Tibial nerve (tissue), 4 donors: ENCODE measurements at regions not wholly inside any gene's neighbourhood (a gene's known extent, or its start where the extent isn't known, plus 50 kb on each side); places are given as distances from the start of the nearest gene placed in this dataset.
"Not testable (repeated sequence)": the region's sequence is repeated elsewhere in the genome, so short reads cannot be mapped to it uniquely, and the experiment has no call there.

Source experiments
- DNase-seq, 2 donors: peaks; one replicate each; pipeline ENCODE4 v3.0.0-alpha.2; 2019; ENCODE audit warnings: low spot score in 2 of 2
- H3K27ac ChIP-seq, 4 donors: fragments of 200-600 bp; sonication (generic) in 3 of 4; one replicate each; pipeline ENCODE4 v1.5.1; 2017 to 2019; ENCODE audit warnings: mild to moderate bottlenecking in 1 of 4
- H3K27me3 ChIP-seq, 2 donors: fragments of 200-600 bp; sonication (generic) in 1 of 2; one replicate each; pipeline versions ENCODE4 v1.5.1 to v1.6.0; 2017 to 2019
- H3K36me3 ChIP-seq, 3 donors: fragments of 200-600 bp; sonication (generic); one replicate each; pipeline ENCODE4 v1.5.1; 2018 to 2019
- H3K4me1 ChIP-seq, 4 donors: fragments of 200-600 bp; sonication (generic) in 3 of 4; one replicate each; pipeline ENCODE4 v1.5.1; 2017 to 2019
- H3K4me3 ChIP-seq, 4 donors: fragments of 200-600 bp; sonication (generic) in 3 of 4; one replicate each; pipeline ENCODE4 v1.5.1; 2017 to 2019; ENCODE audit warnings: mild to moderate bottlenecking in 1 of 4, moderate library complexity in 1 of 4
- H3K9me3 ChIP-seq, 4 donors: fragments of 200-600 bp; sonication (generic) in 3 of 4; one replicate each; pipeline ENCODE4 v1.5.1; 2017 to 2019
- CTCF ChIP-seq, 5 experiments: fragments of 200-600 bp in 3 of 5; fragments of 450-650 bp in 2 of 5; sonication (generic) in 3 of 5; IDR thresholded peaks; one replicate each; pipeline ENCODE4 v1.5.1; 2016 to 2019; ENCODE audit warnings: antibody characterized with exemption in 5 of 5, mild to moderate bottlenecking in 3 of 5, moderate library complexity in 2 of 5
- EP300 ChIP-seq, 2 donors: sonication (generic); formaldehyde crosslinking; IDR thresholded peaks; one replicate each; pipeline ENCODE4 v1.6.1; 2017; ENCODE audit warnings: antibody characterized with exemption in 2 of 2, mild to moderate bottlenecking in 1 of 2
- POLR2A ChIP-seq, 2 donors: fragments of 450-650 bp; IDR thresholded peaks; one replicate each; pipeline ENCODE4 v1.6.1; 2017; ENCODE audit warnings: antibody characterized with exemption in 2 of 2, mild to moderate bottlenecking in 2 of 2, moderate library complexity in 2 of 2
- WGBS, 2 donors: methylation state at CpG; one replicate each; pipeline ENCODE4 v1.1.5; 2018; 5-methylcytosine and 5-hydroxymethylcytosine counted together

GRCh38 chr5:154653418-154653763, 101.8 kb upstream of the LARP1 start:
- no peaks in the 10 kb centered on the region for H3K9me3 ChIP-seq
- H3K27ac ChIP-seq, result peak overlapping the region in 1 of 4 donors; percentile 59
- H3K4me3 ChIP-seq, result no peak overlapping the region
- 71 to 90% methylated on average over 3 of the region's 3 CpGs for WGBS, 2 donors
- no peak for DNase-seq
- H3K4me1 ChIP-seq, result peaks cover 0 to 27% (median 9%) of the 10 kb centered on the region in 4 donors
- H3K36me3 ChIP-seq, result no peaks in the 10 kb centered on the region
- no peak for TF ChIP-seq EP300 (IDR thresholded peaks at IDR 0.05)
- TF ChIP-seq POLR2A (IDR thresholded peaks at IDR 0.05), result no peak
- no peak for TF ChIP-seq CTCF (IDR thresholded peaks at IDR 0.05)
- no peaks in the 10 kb centered on the region for H3K27me3 ChIP-seq

DNA sequence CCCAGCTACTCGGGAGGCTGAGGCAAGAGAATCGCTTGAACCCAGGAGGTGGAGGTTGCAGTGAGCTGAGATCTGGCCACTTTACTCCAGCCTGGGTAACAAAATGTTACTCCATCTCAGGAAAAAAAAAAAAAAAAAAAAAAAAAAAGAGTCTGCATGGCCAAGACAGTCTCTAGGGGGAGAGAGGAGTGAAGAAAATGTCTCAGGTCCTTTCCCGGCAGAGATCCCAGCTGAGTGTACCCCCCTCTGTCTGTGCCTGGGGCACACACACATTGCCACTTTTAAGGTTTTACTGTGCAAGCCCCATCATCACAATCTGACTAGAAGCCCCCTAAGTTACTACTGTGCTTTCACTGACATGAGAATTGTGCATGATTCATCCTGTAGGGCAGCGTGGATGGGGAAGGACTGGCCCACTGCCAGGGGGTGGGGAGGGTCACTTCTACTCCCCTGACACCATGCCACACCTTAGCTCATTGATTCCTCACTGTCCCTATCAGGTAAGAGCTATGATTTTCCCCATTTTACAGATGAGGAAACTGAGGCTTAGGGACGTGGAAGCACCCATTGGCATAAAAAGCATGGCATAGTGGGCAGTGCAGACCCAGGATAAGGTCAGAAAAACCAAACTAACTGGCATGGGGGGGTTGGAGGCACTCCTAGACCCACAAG, 102.3 kb upstream of the LARP1 start:
- Histone ChIP-seq H3K36me3 (no peaks in the 10 kb centered on the region), H3K4me3 (no peak overlapping the region), H3K27ac (no peak overlapping the region), H3K4me1 (peaks cover 0 to 28% (median 9%) of the 10 kb centered on the region in 4 donors), H3K27me3 (no peaks in the 10 kb centered on the region), H3K9me3 (no peaks in the 10 kb centered on the region)
- DNase-seq, result no peak
- WGBS, 2 donors, result 65 to 66% methylated on average over 5 of the region's 5 CpGs
- TF ChIP-seq POLR2A (IDR thresholded peaks at IDR 0.05) (no peak), CTCF (IDR thresholded peaks at IDR 0.05) (no peak)

DNA sequence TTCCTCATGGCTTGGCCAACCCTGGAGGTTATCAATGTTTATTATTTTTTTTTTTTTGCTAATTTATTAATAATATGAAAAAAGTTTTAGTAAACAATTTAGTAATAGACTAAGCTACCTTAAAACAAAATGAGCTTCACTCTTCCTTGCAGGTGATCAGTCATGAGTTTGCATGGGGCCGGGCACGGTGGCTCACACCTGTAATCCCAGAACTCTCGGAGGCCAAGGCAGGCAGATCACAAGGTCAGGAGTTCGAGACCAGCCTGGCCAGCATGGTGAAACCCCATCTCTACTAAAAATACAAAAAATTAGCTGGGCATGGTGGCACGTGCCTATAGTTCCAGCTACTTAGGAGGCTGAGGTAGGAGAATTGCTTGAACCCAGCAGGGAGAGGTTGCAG, 103.4 kb upstream of the LARP1 start:
- peaks cover 0 to 39% (median 16%) of the 10 kb centered on the region in 4 donors for H3K4me1 ChIP-seq
- 87% methylated on average over 5 of the region's 5 CpGs for WGBS, 2 donors
- not testable (repeated sequence) for H3K36me3 ChIP-seq, H3K27me3 ChIP-seq, H3K27ac ChIP-seq, H3K9me3 ChIP-seq, DNase-seq, H3K4me3 ChIP-seq

GRCh38 chr5:154648706-154649105, 106.5 kb upstream of the LARP1 start:
- H3K27ac ChIP-seq, result no peak overlapping the region
- H3K4me3 ChIP-seq, result no peak overlapping the region
- TF ChIP-seq POLR2A (IDR thresholded peaks at IDR 0.05) (no peak), CTCF (IDR thresholded peaks at IDR 0.05) (no peak), EP300 (IDR thresholded peaks at IDR 0.05) (no peak)
- peaks cover 0 to 4% of the 10 kb centered on the region in 2 donors for H3K27me3 ChIP-seq
- H3K9me3 ChIP-seq, result no peaks in the 10 kb centered on the region
- no peak for DNase-seq
- peaks cover 0 to 27% (median 9%) of the 10 kb centered on the region in 4 donors for H3K4me1 ChIP-seq
- 96% methylated on average over 9 of the region's 9 CpGs for WGBS, 2 donors
- H3K36me3 ChIP-seq, result no peaks in the 10 kb centered on the region

DNA sequence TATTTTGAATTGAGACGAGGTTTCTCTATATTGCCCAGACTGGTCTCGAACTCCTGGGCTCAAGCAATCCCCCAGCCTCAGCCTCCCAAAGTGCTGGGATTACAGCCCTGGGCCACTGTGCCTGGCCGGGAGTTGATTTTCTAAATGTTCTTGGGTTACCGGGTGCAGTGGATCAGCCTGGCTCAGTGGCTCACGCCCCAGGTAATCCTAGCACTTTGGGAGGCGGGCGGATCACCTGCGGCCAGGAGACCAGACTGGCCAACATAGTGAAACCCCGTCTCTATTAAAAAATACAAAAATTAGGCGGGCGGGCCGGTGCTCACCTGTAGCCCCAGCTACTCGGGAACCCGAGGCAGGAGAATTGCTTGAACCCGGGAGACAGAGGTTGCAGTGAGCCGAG, 106.9 kb upstream of the LARP1 start:
- Histone ChIP-seq H3K4me3 (no peak overlapping the region), H3K27me3 (peaks cover 0 to 4% of the 10 kb centered on the region in 2 donors), H3K4me1 (peaks cover 0 to 23% (median 7%) of the 10 kb centered on the region in 4 donors), H3K9me3 (no peaks in the 10 kb centered on the region), H3K27ac (no peak overlapping the region), H3K36me3 (no peaks in the 10 kb centered on the region)
- 93 to 94% methylated on average over 16 of the region's 16 CpGs for WGBS, 2 donors
- DNase-seq, result no peak
- TF ChIP-seq CTCF (IDR thresholded peaks at IDR 0.05) (no peak), EP300 (IDR thresholded peaks at IDR 0.05) (no peak), POLR2A (IDR thresholded peaks at IDR 0.05) (no peak)

DNA sequence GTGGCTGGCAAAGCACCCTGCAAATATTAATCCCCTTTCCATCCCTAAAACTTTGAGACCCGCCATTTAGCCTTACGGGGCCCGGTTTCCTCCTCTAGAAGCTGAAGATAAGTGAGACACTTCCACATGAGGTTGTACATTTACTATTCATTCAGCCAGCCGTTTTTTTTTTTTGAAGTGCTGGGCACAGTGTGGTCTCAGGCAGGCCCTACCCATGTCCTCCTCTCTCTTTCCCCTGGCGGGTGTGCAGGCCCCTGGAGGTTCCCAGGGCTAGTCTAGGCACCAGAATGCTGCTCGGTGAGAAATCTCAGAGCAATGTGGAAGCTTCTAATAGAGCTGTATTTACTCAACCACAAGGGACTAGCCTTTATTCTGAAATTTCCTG, 107.4 kb upstream of the LARP1 start:
- Histone ChIP-seq H3K36me3 (no peaks in the 10 kb centered on the region), H3K4me3 (peak overlapping the region in 2 of 4 donors; percentile 39 to 44), H3K27me3 (peaks cover 0 to 4% of the 10 kb centered on the region in 2 donors), H3K9me3 (no peaks in the 10 kb centered on the region), H3K27ac (peak overlapping the region in 1 of 4 donors; percentile 8), H3K4me1 (peaks cover 0 to 18% (median 7%) of the 10 kb centered on the region in 4 donors)
- WGBS, 2 donors, result 51 to 59% methylated on average over 6 of the region's 6 CpGs
- no peak for TF ChIP-seq POLR2A (IDR thresholded peaks at IDR 0.05)
- TF ChIP-seq CTCF (IDR thresholded peaks at IDR 0.05), result no peak
- TF ChIP-seq EP300 (IDR thresholded peaks at IDR 0.05), result no peak
- DNase-seq, result no peak
